ENCODE measurements at regions not wholly inside any gene's neighbourhood (a gene's known extent, or its start where the extent isn't known, plus 50 kb on each side); places are given as distances from the start of the nearest gene placed in this dataset.

- TF ChIP-seq CTCF (IDR thresholded peaks at IDR 0.05): no peak
- Mint-ChIP-seq H3K27ac (no peak overlapping the region), H3K9me3 (peaks cover 8% of the 10 kb centered on the region in 2 donors), H3K27me3 (ENCODE audit: low read depth in 2 of 2) (no peaks in the 10 kb centered on the region), H3K36me3 (no peaks in the 10 kb centered on the region), H3K4me1 (no peaks in the 10 kb centered on the region), H3K4me3 (no peak overlapping the region)
- 100% methylated on average over 1 of the region's 1 CpG for WGBS (ENCODE audit: insufficient coverage)
- Histone ChIP-seq H3K27ac (ENCODE audit: low read length) (no peak overlapping the region), H3K36me3 (ENCODE audit: control insufficient read depth, insufficient read depth, low read length) (no peaks in the 10 kb centered on the region), H3K4me3 (ENCODE audit: low read length) (no peak overlapping the region), H3K9me3 (ENCODE audit: control insufficient read depth, insufficient read depth, low read length) (no peaks in the 10 kb centered on the region), H3K27me3 (ENCODE audit: control insufficient read depth, insufficient read depth, low read length) (no peaks in the 10 kb centered on the region), H3K4me1 (ENCODE audit: control insufficient read depth, insufficient read depth, low read length) (no peaks in the 10 kb centered on the region)
- no peak for ATAC-seq
- intact Hi-C loops (cut with micrococcal nuclease): no loop called here
- DNase-seq: no peak
These were observed 361.0 kb upstream of the NECTIN3 start for GRCh38 chr3:110710603-110711002.

- Histone ChIP-seq H3K4me3 (ENCODE audit: low read length) (no peak overlapping the region), H3K36me3 (ENCODE audit: control insufficient read depth, insufficient read depth, low read length) (no peaks in the 10 kb centered on the region), H3K4me1 (ENCODE audit: control insufficient read depth, insufficient read depth, low read length) (no peaks in the 10 kb centered on the region), H3K27me3 (ENCODE audit: control insufficient read depth, insufficient read depth, low read length) (no peaks in the 10 kb centered on the region), H3K27ac (ENCODE audit: low read length) (no peak overlapping the region), H3K9me3 (ENCODE audit: control insufficient read depth, insufficient read depth, low read length) (no peaks in the 10 kb centered on the region)
- intact Hi-C loops (cut with micrococcal nuclease): no loop called here
- H3K4me1 Mint-ChIP-seq: no peaks in the 10 kb centered on the region
- H3K27me3 Mint-ChIP-seq (ENCODE audit: low read depth in 2 of 2): no peaks in the 10 kb centered on the region
- no peak for ATAC-seq
- no CpG with 5 or more reads among the region's 1 CpG for WGBS (ENCODE audit: insufficient coverage)
- no peak overlapping the region for H3K27ac Mint-ChIP-seq
- H3K36me3 Mint-ChIP-seq: no peaks in the 10 kb centered on the region
- H3K9me3 Mint-ChIP-seq: peaks cover 7% of the 10 kb centered on the region in 2 donors
- DNase-seq: no peak
- no peak overlapping the region for H3K4me3 Mint-ChIP-seq
- TF ChIP-seq CTCF (IDR thresholded peaks at IDR 0.05): no peak
These were observed 360.3 kb upstream of the NECTIN3 start for GRCh38 chr3:110711130-110711832.

- ATAC-seq: no peak
- H3K4me1 Mint-ChIP-seq: no peaks in the 10 kb centered on the region
These were observed 359.6 kb upstream of the NECTIN3 start for GRCh38 chr3:110711851-110712516.

More at GRCh38 chr3:110711851-110712516, 359.6 kb upstream of the NECTIN3 start:
- DNase-seq: no peak
- H3K4me1 ChIP-seq (ENCODE audit: control insufficient read depth, insufficient read depth, low read length): no peaks in the 10 kb centered on the region
- H3K4me3 Mint-ChIP-seq: no peak overlapping the region
- no CpG with 5 or more reads among the region's 2 CpGs for WGBS (ENCODE audit: insufficient coverage)
- intact Hi-C loops (cut with micrococcal nuclease): no loop called here
- no peak overlapping the region for H3K27ac Mint-ChIP-seq
- no peak for TF ChIP-seq CTCF (IDR thresholded peaks at IDR 0.05)
- peaks cover 3 to 7% of the 10 kb centered on the region in 2 donors for H3K9me3 Mint-ChIP-seq
- H3K4me3 ChIP-seq (ENCODE audit: low read length): no peak overlapping the region
- no peaks in the 10 kb centered on the region for H3K27me3 Mint-ChIP-seq (ENCODE audit: low read depth in 2 of 2)
- H3K27ac ChIP-seq (ENCODE audit: low read length): no peak overlapping the region
- no peaks in the 10 kb centered on the region for H3K9me3 ChIP-seq (ENCODE audit: control insufficient read depth, insufficient read depth, low read length)
- no peaks in the 10 kb centered on the region for H3K27me3 ChIP-seq (ENCODE audit: control insufficient read depth, insufficient read depth, low read length)
- no peaks in the 10 kb centered on the region for H3K36me3 Mint-ChIP-seq
- H3K36me3 ChIP-seq (ENCODE audit: control insufficient read depth, insufficient read depth, low read length): no peaks in the 10 kb centered on the region
